ENCODE measurements at regions not wholly inside any gene's neighbourhood (a gene's known extent, or its start where the extent isn't known, plus 50 kb on each side); places are given as distances from the start of the nearest gene placed in this dataset.

GRCh38 chr11:95365348-95365747 lies 134.3 kb upstream of the SESN3 start:
- FAIRE-seq (no peak), DNase-seq (no peak)
- Histone ChIP-seq H3K27me3 (ENCODE audit: control insufficient read depth, insufficient read depth, low read length) (no peaks in the 10 kb centered on the region), H3K4me1 (ENCODE audit: control insufficient read depth in 2 of 3, insufficient read depth in 2 of 3, low read depth in 1 of 3, low read length in 3 of 3) (no peaks in the 10 kb centered on the region), H3K27ac (ENCODE audit: low read depth in 2 of 2, low read length in 2 of 2) (no peak overlapping the region), H3K4me3 (ENCODE audit: low read length in 3 of 3) (no peak overlapping the region), H3K9ac (ENCODE audit: low read length in 3 of 3) (no peak overlapping the region), H3K36me3 (ENCODE audit: control insufficient read depth in 2 of 3, insufficient read depth in 3 of 3, low read length in 3 of 3) (no peaks in the 10 kb centered on the region), H3K9me3 (ENCODE audit: control insufficient read depth in 2 of 3, insufficient read depth in 1 of 3, low read length in 3 of 3) (no peaks in the 10 kb centered on the region)
- intact Hi-C loops (cut with DNase I) = no loop called here
- no peak for TF ChIP-seq CTCF (IDR thresholded peaks at IDR 0.05; ENCODE audit: borderline replicate concordance, extremely low read depth, insufficient read depth)

GRCh38 chr11:95364324-95365295 lies 133.6 kb upstream of the SESN3 start:
- H3K9me3 ChIP-seq (ENCODE audit: control insufficient read depth in 2 of 3, insufficient read depth in 1 of 3, low read length in 3 of 3) = no peaks in the 10 kb centered on the region
- no peak for FAIRE-seq

GRCh38 chr11:95363708-95364107 lies 132.7 kb upstream of the SESN3 start:
- FAIRE-seq (no peak), DNase-seq (peak in 3 of 5 donors; percentile 18 to 58 (median 24))
- Histone ChIP-seq H3K36me3 (ENCODE audit: control insufficient read depth in 2 of 3, insufficient read depth in 3 of 3, low read length in 3 of 3) (no peaks in the 10 kb centered on the region), H3K9ac (ENCODE audit: low read length in 3 of 3) (no peak overlapping the region), H3K27me3 (ENCODE audit: control insufficient read depth, insufficient read depth, low read length) (no peaks in the 10 kb centered on the region), H3K4me3 (ENCODE audit: low read length in 3 of 3) (no peak overlapping the region), H3K9me3 (ENCODE audit: control insufficient read depth in 2 of 3, insufficient read depth in 1 of 3, low read length in 3 of 3) (no peaks in the 10 kb centered on the region), H3K4me1 (ENCODE audit: control insufficient read depth in 2 of 3, insufficient read depth in 2 of 3, low read depth in 1 of 3, low read length in 3 of 3) (peaks cover 0 to 3% (median 0%) of the 10 kb centered on the region in 3 donors), H3K27ac (ENCODE audit: low read depth in 2 of 2, low read length in 2 of 2) (no peak overlapping the region)
- TF ChIP-seq CTCF (IDR thresholded peaks at IDR 0.05; ENCODE audit: borderline replicate concordance, extremely low read depth, insufficient read depth) = no peak
- intact Hi-C loops (cut with DNase I) = no loop called here

More at GRCh38 chr11:95364324-95365295, 133.6 kb upstream of the SESN3 start:
- Histone ChIP-seq H3K4me3 (ENCODE audit: low read length in 3 of 3) (no peak overlapping the region), H3K9ac (ENCODE audit: low read length in 3 of 3) (no peak overlapping the region), H3K4me1 (ENCODE audit: control insufficient read depth in 2 of 3, insufficient read depth in 2 of 3, low read depth in 1 of 3, low read length in 3 of 3) (no peaks in the 10 kb centered on the region), H3K27ac (ENCODE audit: low read depth in 2 of 2, low read length in 2 of 2) (no peak overlapping the region), H3K27me3 (ENCODE audit: control insufficient read depth, insufficient read depth, low read length) (no peaks in the 10 kb centered on the region), H3K36me3 (ENCODE audit: control insufficient read depth in 2 of 3, insufficient read depth in 3 of 3, low read length in 3 of 3) (no peaks in the 10 kb centered on the region)
- TF ChIP-seq CTCF (IDR thresholded peaks at IDR 0.05; ENCODE audit: borderline replicate concordance, extremely low read depth, insufficient read depth) = no peak
- intact Hi-C loops (cut with DNase I) = no loop called here
- no peak for DNase-seq
